ENCODE measurements at regions not wholly inside any gene's neighbourhood (a gene's known extent, or its start where the extent isn't known, plus 50 kb on each side); places are given as distances from the start of the nearest gene placed in this dataset.

GRCh38 chr10:53045315-53045714 lies 272.7 kb upstream of the MBL2 start:
- TF ChIP-seq POLR2A (IDR thresholded peaks at IDR 0.05) = no peak
- no peak for TF ChIP-seq CTCF (IDR thresholded peaks at IDR 0.05)
